ENCODE measurements at regions not wholly inside any gene's neighbourhood (a gene's known extent, or its start where the extent isn't known, plus 50 kb on each side); places are given as distances from the start of the nearest gene placed in this dataset.

GRCh38 chr3:66884659-66885058 is 113.4 kb upstream of the KBTBD8 start:
- no peak overlapping the region for H3K4me3 ChIP-seq
- no peaks in the 10 kb centered on the region for H3K27me3 ChIP-seq
- H3K4me1 ChIP-seq: no peaks in the 10 kb centered on the region
- no peak overlapping the region for H3K9ac ChIP-seq (ENCODE audit: low read depth in 2 of 2, low read length in 2 of 2)
- no peak for TF ChIP-seq CTCF (IDR thresholded peaks at IDR 0.05)
- no peak overlapping the region for H3K27ac ChIP-seq
- intact Hi-C loops (cut with DNase I): no loop called here
- H3K36me3 ChIP-seq: no peaks in the 10 kb centered on the region
- DNase-seq: no peak
- H3K9me3 ChIP-seq: no peaks in the 10 kb centered on the region

- no peaks in the 10 kb centered on the region for H3K36me3 ChIP-seq
- TF ChIP-seq CTCF (IDR thresholded peaks at IDR 0.05): no peak
- no peak for DNase-seq
- intact Hi-C loops (cut with DNase I): no loop called here
- H3K4me1 ChIP-seq: no peaks in the 10 kb centered on the region
- H3K27ac ChIP-seq: no peak overlapping the region
- H3K9ac ChIP-seq (ENCODE audit: low read depth in 2 of 2, low read length in 2 of 2): no peak overlapping the region
- no peaks in the 10 kb centered on the region for H3K9me3 ChIP-seq
- H3K4me3 ChIP-seq: no peak overlapping the region
- H3K27me3 ChIP-seq: no peaks in the 10 kb centered on the region
Observed at GRCh38 chr3:66885326-66886000, 112.6 kb upstream of the KBTBD8 start.

GRCh38 chr3:66889750-66890494 is 108.2 kb upstream of the KBTBD8 start:
- no peak overlapping the region for H3K27ac ChIP-seq
- H3K9ac ChIP-seq (ENCODE audit: low read depth in 2 of 2, low read length in 2 of 2): no peak overlapping the region
- no peak overlapping the region for H3K4me3 ChIP-seq
- intact Hi-C loops (cut with DNase I): no loop called here
- H3K36me3 ChIP-seq: no peaks in the 10 kb centered on the region
- DNase-seq: no peak
- no peaks in the 10 kb centered on the region for H3K27me3 ChIP-seq
- H3K9me3 ChIP-seq: no peaks in the 10 kb centered on the region
- H3K4me1 ChIP-seq: no peaks in the 10 kb centered on the region
- no peak for TF ChIP-seq CTCF (IDR thresholded peaks at IDR 0.05)

- H3K4me1 ChIP-seq: no peaks in the 10 kb centered on the region
- no peak overlapping the region for H3K4me3 ChIP-seq
- H3K9ac ChIP-seq (ENCODE audit: low read depth in 2 of 2, low read length in 2 of 2): no peak overlapping the region
- no peak for TF ChIP-seq CTCF (IDR thresholded peaks at IDR 0.05)
- H3K9me3 ChIP-seq: no peaks in the 10 kb centered on the region
- DNase-seq: no peak
- no peak overlapping the region for H3K27ac ChIP-seq
- H3K36me3 ChIP-seq: no peaks in the 10 kb centered on the region
- intact Hi-C loops (cut with DNase I): no loop called here
- H3K27me3 ChIP-seq: no peaks in the 10 kb centered on the region
Observed at GRCh38 chr3:66898155-66898554, 100.0 kb upstream of the KBTBD8 start.

GRCh38 chr3:66904336-66904735 is 93.8 kb upstream of the KBTBD8 start:
- no peaks in the 10 kb centered on the region for H3K36me3 ChIP-seq
- DNase-seq: no peak
- no peaks in the 10 kb centered on the region for H3K27me3 ChIP-seq
- no peak for TF ChIP-seq CTCF (IDR thresholded peaks at IDR 0.05)
- H3K4me1 ChIP-seq: no peaks in the 10 kb centered on the region
- H3K4me3 ChIP-seq: no peak overlapping the region
- intact Hi-C loops (cut with DNase I): no loop called here
- no peak overlapping the region for H3K9ac ChIP-seq (ENCODE audit: low read depth in 2 of 2, low read length in 2 of 2)
- H3K9me3 ChIP-seq: no peaks in the 10 kb centered on the region
- H3K27ac ChIP-seq: no peak overlapping the region
